Mucosa of stomach (tissue), 1 donor: ENCODE measurements at regions not wholly inside any gene's neighbourhood (a gene's known extent, or its start where the extent isn't known, plus 50 kb on each side); places are given as distances from the start of the nearest gene placed in this dataset.

ENCODE experiments used
- H3K27me3 ChIP-seq: one replicate; pipeline ENCODE4 v1.7.0; 2013; ENCODE audit warnings: mild to moderate bottlenecking, low read length; ENCODE audit not compliant: control insufficient read depth, insufficient read depth
- H3K36me3 ChIP-seq: one replicate; pipeline ENCODE4 v1.7.0; 2013; ENCODE audit warnings: low read length; ENCODE audit not compliant: control insufficient read depth, insufficient read depth
- H3K4me1 ChIP-seq: one replicate; pipeline ENCODE4 v1.7.0; 2013; ENCODE audit warnings: mild to moderate bottlenecking, low read length; ENCODE audit not compliant: control insufficient read depth, insufficient read depth
- H3K4me3 ChIP-seq: one replicate; pipeline ENCODE4 v1.7.0; 2013; ENCODE audit warnings: low read length
- H3K9ac ChIP-seq: one replicate; pipeline ENCODE4 v1.7.0; 2013; ENCODE audit warnings: mild to moderate bottlenecking, low read length, moderate library complexity
- H3K9me3 ChIP-seq: one replicate; pipeline ENCODE4 v1.7.0; 2013; ENCODE audit warnings: mild to moderate bottlenecking, low read length, moderate library complexity; ENCODE audit not compliant: control insufficient read depth
- donor health status: Pancreatic carcinoma.

DNA sequence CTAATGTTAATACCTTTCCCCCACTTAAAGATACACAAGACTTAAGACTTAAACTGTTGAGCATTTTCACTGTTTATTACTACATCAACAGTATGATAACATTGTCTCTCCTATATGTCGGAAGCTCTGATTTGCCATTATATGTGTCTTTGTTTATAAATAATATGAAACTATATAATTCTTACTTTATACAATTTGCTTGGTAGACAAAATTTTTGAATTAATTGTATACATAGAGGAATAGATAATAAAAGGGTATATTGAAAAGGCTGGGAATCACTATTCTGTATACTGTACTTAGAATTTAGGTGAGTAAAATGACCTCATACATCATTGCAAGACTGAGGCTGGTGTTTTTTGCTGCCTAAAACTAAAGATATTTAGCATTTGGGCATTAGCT is 82.1 kb upstream of the HDAC9 start:
- Histone ChIP-seq H3K4me3 (no peak overlapping the region), H3K27me3 (no peaks in the 10 kb centered on the region), H3K9me3 (no peaks in the 10 kb centered on the region), H3K9ac (no peak overlapping the region), H3K4me1 (no peaks in the 10 kb centered on the region), H3K36me3 (no peaks in the 10 kb centered on the region)

GRCh38 chr7:18414885-18415284 is 80.7 kb upstream of the HDAC9 start:
- Histone ChIP-seq H3K27me3 (no peaks in the 10 kb centered on the region), H3K36me3 (no peaks in the 10 kb centered on the region), H3K4me3 (no peak overlapping the region), H3K9ac (no peak overlapping the region), H3K4me1 (no peaks in the 10 kb centered on the region), H3K9me3 (no peaks in the 10 kb centered on the region)

- Histone ChIP-seq H3K4me3 (no peak overlapping the region), H3K27me3 (no peaks in the 10 kb centered on the region), H3K9me3 (no peaks in the 10 kb centered on the region), H3K9ac (no peak overlapping the region), H3K36me3 (no peaks in the 10 kb centered on the region), H3K4me1 (no peaks in the 10 kb centered on the region)
Observed at GRCh38 chr7:18416988-18417387, 78.6 kb upstream of the HDAC9 start.

GRCh38 chr7:18419456-18419855 is 76.1 kb upstream of the HDAC9 start:
- H3K4me3 ChIP-seq: no peak overlapping the region
- H3K9me3 ChIP-seq: no peaks in the 10 kb centered on the region
- no peaks in the 10 kb centered on the region for H3K36me3 ChIP-seq
- no peaks in the 10 kb centered on the region for H3K27me3 ChIP-seq
- H3K4me1 ChIP-seq: no peaks in the 10 kb centered on the region
- no peak overlapping the region for H3K9ac ChIP-seq

- Histone ChIP-seq H3K9me3 (no peaks in the 10 kb centered on the region), H3K4me1 (no peaks in the 10 kb centered on the region), H3K27me3 (no peaks in the 10 kb centered on the region)
Observed at GRCh38 chr7:18420108-18420507, 75.4 kb upstream of the HDAC9 start.

DNA sequence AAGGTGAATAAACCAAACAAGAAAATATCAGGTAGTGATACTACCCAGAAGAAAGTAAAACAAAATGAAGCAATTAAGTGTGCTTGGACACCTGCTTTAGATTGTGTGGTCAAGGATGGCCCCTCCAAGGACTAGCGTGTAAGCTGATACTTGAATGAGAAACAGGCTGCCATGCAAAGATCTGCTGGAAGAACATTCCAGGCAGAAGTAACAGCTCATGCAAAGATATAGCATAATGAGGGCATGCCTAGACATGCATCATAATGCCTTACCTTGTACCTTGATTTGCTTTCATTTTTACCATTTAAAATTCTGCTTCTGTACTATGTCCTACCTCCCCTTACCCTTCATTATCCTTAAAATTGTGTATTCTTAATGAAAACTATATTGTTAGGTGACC is 74.8 kb upstream of the HDAC9 start:
- no peaks in the 10 kb centered on the region for H3K27me3 ChIP-seq

More at GRCh38 chr7:18420108-18420507, 75.4 kb upstream of the HDAC9 start:
- H3K4me3 ChIP-seq: no peak overlapping the region
- H3K36me3 ChIP-seq: no peaks in the 10 kb centered on the region
- H3K9ac ChIP-seq: no peak overlapping the region

GRCh38 chr7:18421297-18422002 is 74.1 kb upstream of the HDAC9 start:
- H3K4me1 ChIP-seq: no peaks in the 10 kb centered on the region
- no peaks in the 10 kb centered on the region for H3K9me3 ChIP-seq
- no peaks in the 10 kb centered on the region for H3K36me3 ChIP-seq
- H3K27me3 ChIP-seq: no peaks in the 10 kb centered on the region
- no peak overlapping the region for H3K4me3 ChIP-seq
- no peak overlapping the region for H3K9ac ChIP-seq

More for the DNA sequence above, 74.8 kb upstream of the HDAC9 start:
- Histone ChIP-seq H3K36me3 (no peaks in the 10 kb centered on the region), H3K9me3 (no peaks in the 10 kb centered on the region), H3K4me3 (no peak overlapping the region), H3K9ac (no peak overlapping the region), H3K4me1 (no peaks in the 10 kb centered on the region)

DNA sequence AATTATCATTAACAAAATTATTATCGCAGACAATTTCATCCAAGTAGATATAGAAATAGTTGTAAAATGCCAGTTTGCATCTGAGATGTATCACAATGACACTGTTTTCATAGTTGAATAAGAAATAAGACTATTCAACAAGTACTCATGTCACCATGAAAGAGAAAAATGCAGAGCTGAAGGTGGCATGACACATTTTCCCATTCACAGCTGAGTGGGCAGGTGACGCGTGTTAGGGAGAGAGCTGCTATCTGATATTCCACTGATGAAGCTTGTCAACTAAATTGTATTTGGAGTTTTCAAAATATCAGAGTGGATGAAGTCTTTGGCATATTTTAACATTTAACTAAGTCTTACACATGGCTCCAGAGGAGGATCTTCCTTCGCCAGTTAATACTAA is 70.3 kb upstream of the HDAC9 start:
- Histone ChIP-seq H3K9ac (no peak overlapping the region), H3K27me3 (no peaks in the 10 kb centered on the region), H3K4me1 (peaks cover 4% of the 10 kb centered on the region), H3K9me3 (no peaks in the 10 kb centered on the region), H3K36me3 (no peaks in the 10 kb centered on the region), H3K4me3 (no peak overlapping the region)

DNA sequence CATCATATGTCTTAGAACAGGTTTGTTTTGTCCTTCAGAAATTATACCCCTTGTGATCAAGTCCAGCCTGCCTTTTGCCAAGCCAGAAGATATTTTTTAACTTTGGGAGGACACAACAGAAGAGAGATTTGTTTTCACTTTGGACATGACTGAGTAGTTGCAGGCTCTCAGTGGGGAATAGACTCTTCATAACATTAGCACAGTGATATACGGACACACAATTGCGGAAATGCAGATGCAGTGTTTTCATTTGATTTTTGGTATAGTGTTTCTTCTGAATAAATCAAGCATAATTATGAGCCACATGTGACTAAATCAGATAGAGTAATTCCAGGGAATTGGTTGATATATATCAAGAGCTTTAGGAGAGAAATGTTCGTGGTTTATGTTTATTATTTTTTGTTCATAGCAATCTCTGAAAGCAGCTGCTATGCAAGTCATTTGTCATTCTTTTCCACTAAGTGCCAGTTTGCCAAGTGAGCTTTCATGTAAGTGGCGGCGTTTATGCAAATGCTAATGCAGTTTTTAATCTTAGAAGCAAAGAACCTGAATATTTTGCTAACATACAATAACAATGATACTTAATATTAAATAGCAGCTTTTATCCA is 69.6 kb upstream of the HDAC9 start:
- Histone ChIP-seq H3K4me1 (peaks cover 4% of the 10 kb centered on the region), H3K4me3 (no peak overlapping the region), H3K9ac (no peak overlapping the region), H3K36me3 (no peaks in the 10 kb centered on the region), H3K27me3 (no peaks in the 10 kb centered on the region), H3K9me3 (no peaks in the 10 kb centered on the region)

DNA sequence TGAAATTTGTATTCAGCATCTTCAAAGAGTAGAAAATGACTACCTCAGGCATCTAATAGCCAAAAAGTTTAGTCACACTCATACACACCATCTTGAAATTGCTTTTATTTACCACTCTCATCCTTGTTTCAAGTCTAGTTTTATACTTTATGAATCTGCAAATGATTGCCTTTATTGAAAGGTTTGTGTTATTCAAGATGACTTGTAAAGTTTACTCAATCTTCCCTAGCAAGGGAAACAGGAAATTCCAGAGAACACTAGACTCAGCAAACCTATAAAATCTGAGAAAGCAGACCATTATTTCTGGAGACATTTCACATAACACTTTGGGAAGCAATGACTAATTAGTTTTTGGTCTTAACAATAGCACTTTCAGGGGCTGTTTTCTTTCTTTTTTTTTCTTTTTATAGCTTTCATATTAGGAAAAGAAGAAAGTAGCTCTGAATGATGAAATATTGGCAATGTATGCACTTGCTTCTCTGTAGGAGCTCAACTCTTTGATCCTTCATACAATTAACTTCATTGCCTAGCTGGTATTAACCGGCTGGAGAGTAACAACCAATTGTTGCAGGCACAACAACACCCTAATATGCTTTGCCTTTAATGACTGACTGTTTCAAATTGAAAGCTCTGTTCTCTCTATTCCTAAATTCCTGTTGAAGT is 68.9 kb upstream of the HDAC9 start:
- Histone ChIP-seq H3K4me1 (peaks cover 4% of the 10 kb centered on the region), H3K36me3 (no peaks in the 10 kb centered on the region), H3K4me3 (no peak overlapping the region), H3K9ac (no peak overlapping the region), H3K27me3 (no peaks in the 10 kb centered on the region), H3K9me3 (no peaks in the 10 kb centered on the region)

DNA sequence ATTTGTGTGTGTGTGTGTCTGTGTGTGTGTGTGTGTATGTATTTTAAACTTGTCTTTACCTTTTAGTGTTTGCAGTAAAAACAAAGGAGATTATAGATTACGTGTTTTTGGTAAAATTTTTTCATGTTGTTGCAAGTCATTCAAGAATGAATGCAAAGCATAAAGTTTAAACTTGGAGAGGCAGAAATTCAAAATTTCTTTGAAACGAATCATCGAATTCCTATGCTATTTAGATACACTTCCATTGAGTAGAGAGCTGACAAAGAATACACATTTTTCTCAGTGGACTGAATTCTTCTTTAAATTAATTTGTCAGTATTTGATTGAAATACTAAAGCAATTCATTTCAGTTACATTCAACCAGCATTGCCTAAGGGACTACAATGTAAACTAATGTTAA is 66.0 kb upstream of the HDAC9 start:
- Histone ChIP-seq H3K36me3 (no peaks in the 10 kb centered on the region), H3K9me3 (no peaks in the 10 kb centered on the region), H3K27me3 (no peaks in the 10 kb centered on the region), H3K9ac (no peak overlapping the region), H3K4me3 (no peak overlapping the region), H3K4me1 (peaks cover 4% of the 10 kb centered on the region)

DNA sequence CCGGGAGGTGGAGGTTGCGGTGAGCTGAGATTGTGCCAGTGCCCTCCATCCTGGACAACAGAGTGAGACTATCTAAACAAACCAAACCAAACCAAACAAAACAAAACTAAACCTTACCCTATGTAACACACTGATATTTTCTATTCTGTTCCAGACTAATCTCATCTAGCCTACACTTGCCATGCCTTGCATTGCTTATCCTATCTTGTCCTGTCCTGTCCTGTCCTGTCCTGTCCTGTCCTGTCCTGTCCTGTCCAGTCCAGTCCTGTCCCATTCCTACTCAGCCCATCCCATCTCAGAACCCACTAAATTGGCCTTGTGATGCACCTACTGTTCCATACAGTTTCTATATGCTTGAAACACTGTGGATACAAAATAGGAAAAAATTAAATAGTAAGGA is 64.7 kb upstream of the HDAC9 start:
- Histone ChIP-seq H3K4me3 (no peak overlapping the region), H3K9ac (no peak overlapping the region), H3K4me1 (peaks cover 4% of the 10 kb centered on the region), H3K36me3 (no peaks in the 10 kb centered on the region), H3K27me3 (no peaks in the 10 kb centered on the region), H3K9me3 (no peaks in the 10 kb centered on the region)
